K562 (cell line): ENCODE measurements at regions not wholly inside any gene's neighbourhood (a gene's known extent, or its start where the extent isn't known, plus 50 kb on each side); places are given as distances from the start of the nearest gene placed in this dataset.

Source experiments
- GTF2F1 ChIP-seq: IDR thresholded peaks from 2 replicates; pipeline ENCODE4 v1.6.1; 2011; ENCODE audit warnings: low read depth, low read length, improper control_type of control experiment
- HMGXB4 ChIP-seq: sonication (generic); formaldehyde crosslinking; IDR thresholded peaks from 2 replicates; pipeline ENCODE4 v1.8.1; 2023; ENCODE audit warnings: mild to moderate bottlenecking, missing genetic modification reagents
- HOMEZ ChIP-seq: fragments of 250-450 bp; sonication (Bioruptor Pico); IDR thresholded peaks from 2 replicates; pipeline ENCODE4 v1.4.0; 2020; ENCODE audit warnings: mild to moderate bottlenecking, moderate library complexity
- L3MBTL2 ChIP-seq: fragments of 450-650 bp; IDR thresholded peaks from 2 replicates; pipeline ENCODE4 v1.6.1; 2016; ENCODE audit warnings: mild to moderate bottlenecking, moderate library complexity
- NR4A1 ChIP-seq, 2 experiments: fragments of 250-450 bp in 1 of 2; fragments of 450-650 bp in 1 of 2; sonication (Bioruptor Pico) in 1 of 2; IDR thresholded peaks; 2 replicates each; pipeline versions ENCODE4 v1.4.0 to v1.6.1; 2016 to 2020; ENCODE audit warnings: mild to moderate bottlenecking in 2 of 2, missing compliant biosample characterization in 1 of 2, missing genetic modification characterization in 1 of 2, moderate library complexity in 1 of 2
- PTRF ChIP-seq: fragments of 450-650 bp; IDR thresholded peaks from 2 replicates; pipeline ENCODE4 v1.6.1; 2016; ENCODE audit warnings: mild to moderate bottlenecking, missing genetic modification characterization, missing compliant biosample characterization
- PTTG1 ChIP-seq: fragments of 450-650 bp; IDR thresholded peaks from 2 replicates; pipeline ENCODE4 v1.6.1; 2016; ENCODE audit warnings: low read depth, mild to moderate bottlenecking, missing genetic modification characterization, missing compliant biosample characterization
- ZFPM2 ChIP-seq: fragments of 250-450 bp; sonication (Bioruptor Pico); IDR thresholded peaks from 2 replicates; pipeline ENCODE4 v1.5.1; 2022; ENCODE audit warnings: mild to moderate bottlenecking
- ZNF354B ChIP-seq: fragments of 250-450 bp; sonication (Bioruptor Pico); IDR thresholded peaks from 2 replicates; pipeline ENCODE4 v1.4.0; 2020
- ZNF449 ChIP-seq: fragments of 250-450 bp; sonication (Bioruptor Pico); IDR thresholded peaks from 2 replicates; pipeline ENCODE4 v1.8.0; 2022; ENCODE audit warnings: moderate library complexity, mild to moderate bottlenecking, inconsistent platforms
- ZNF592 ChIP-seq: fragments of 450-650 bp; IDR thresholded peaks from 2 replicates; pipeline ENCODE4 v1.6.1; 2017; ENCODE audit warnings: antibody characterized with exemption, mild to moderate bottlenecking

- TF ChIP-seq ZNF592 (peak; percentile 59; the same call in 1 of the 2 replicates), ZNF449 (CRISPR knock-in tag) (peak; percentile 97), NR4A1 (CRISPR knock-in tag; IDR thresholded peaks at IDR 0.05) (no peak), NR4A1 (tag; IDR thresholded peaks at IDR 0.05) (peak; percentile 98), GTF2F1 (no peak), HMGXB4 (CRISPR knock-in tag) (no peak), L3MBTL2 (no peak), PTRF (tag) (peak; percentile 79), PTTG1 (tag) (peak; percentile 95), ZFPM2 (CRISPR knock-in tag) (peak; percentile 85; the same call in 1 of the 2 replicates), HOMEZ (CRISPR knock-in tag) (peak; percentile 85; the same call in 1 of the 2 replicates), ZNF354B (CRISPR knock-in tag) (peak; percentile 85)
Observed at GRCh38 chr9:107675351-107676259, 186.0 kb upstream of the KLF4 start (continued).
